Loucy (cell line): ENCODE measurements at regions not wholly inside any gene's neighbourhood (a gene's known extent, or its start where the extent isn't known, plus 50 kb on each side); places are given as distances from the start of the nearest gene placed in this dataset.

Experiments used
- EZH2phosphoT487 ChIP-seq: fragments of 200-600 bp; IDR thresholded peaks from 2 replicates; pipeline ENCODE4 v1.6.1; 2018; ENCODE audit warnings: antibody characterized with exemption, mild to moderate bottlenecking, moderate library complexity, borderline replicate concordance
- TF ChIP-seq, protein P1 (sequence below): fragments of 200-600 bp; sonication (generic); conservative IDR thresholded peaks from 2 replicates; pipeline ENCODE4 v1.5.1; 2014; ENCODE audit warnings: mild to moderate bottlenecking, antibody characterized with exemption, low read length

DNA sequence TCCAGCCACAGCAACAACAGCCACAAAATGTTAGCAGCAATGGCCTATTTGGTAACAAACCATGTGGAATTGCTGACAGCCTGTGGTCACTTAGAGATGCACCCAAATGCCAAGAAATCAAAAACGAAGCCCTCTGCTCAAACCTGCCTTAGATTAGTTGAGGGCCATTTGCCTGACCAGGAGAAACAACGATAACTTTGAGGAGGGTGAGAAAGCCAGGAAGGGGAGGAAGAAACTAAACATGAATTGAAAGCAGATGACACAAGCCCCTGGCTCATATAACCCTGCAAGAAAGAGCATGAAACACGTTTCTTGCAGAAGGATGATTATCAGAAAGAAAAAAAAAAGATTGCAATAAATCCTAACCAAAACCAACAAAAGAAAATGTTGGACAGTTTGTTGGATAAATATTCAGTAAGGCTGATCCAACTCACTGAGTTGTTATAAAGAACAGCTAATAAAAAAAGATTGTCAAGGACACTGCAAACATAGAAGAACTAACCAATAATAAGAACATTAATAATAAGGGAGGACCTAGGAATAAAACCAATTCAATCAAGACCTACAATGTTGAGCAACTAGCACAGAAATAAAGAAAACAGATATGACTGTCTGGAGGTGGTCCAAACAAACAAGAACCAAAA, 140.5 kb upstream of the SLC30A5 start:
- TF ChIP-seq, protein P1, sequence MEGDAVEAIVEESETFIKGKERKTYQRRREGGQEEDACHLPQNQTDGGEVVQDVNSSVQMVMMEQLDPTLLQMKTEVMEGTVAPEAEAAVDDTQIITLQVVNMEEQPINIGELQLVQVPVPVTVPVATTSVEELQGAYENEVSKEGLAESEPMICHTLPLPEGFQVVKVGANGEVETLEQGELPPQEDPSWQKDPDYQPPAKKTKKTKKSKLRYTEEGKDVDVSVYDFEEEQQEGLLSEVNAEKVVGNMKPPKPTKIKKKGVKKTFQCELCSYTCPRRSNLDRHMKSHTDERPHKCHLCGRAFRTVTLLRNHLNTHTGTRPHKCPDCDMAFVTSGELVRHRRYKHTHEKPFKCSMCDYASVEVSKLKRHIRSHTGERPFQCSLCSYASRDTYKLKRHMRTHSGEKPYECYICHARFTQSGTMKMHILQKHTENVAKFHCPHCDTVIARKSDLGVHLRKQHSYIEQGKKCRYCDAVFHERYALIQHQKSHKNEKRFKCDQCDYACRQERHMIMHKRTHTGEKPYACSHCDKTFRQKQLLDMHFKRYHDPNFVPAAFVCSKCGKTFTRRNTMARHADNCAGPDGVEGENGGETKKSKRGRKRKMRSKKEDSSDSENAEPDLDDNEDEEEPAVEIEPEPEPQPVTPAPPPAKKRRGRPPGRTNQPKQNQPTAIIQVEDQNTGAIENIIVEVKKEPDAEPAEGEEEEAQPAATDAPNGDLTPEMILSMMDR: no peak
- no peak for TF ChIP-seq EZH2phosphoT487
